Fibroblast of the aortic adventitia (primary cell): ENCODE measurements at regions not wholly inside any gene's neighbourhood (a gene's known extent, or its start where the extent isn't known, plus 50 kb on each side); places are given as distances from the start of the nearest gene placed in this dataset.

Experiments used
- DNase-seq: peaks from one replicate; pipeline ENCODE4 v3.0.0-alpha.2; 2010; ENCODE audit warnings: low read depth
- H3K4me3 ChIP-seq: 2 replicates; pipeline ENCODE4 v1.5.1; 2011; ENCODE audit warnings: low read depth, mild to moderate bottlenecking, control low read depth, low read length, moderate library complexity
- TF ChIP-seq, protein P1 (sequence below): IDR thresholded peaks from 2 replicates; pipeline ENCODE4 v1.5.1; 2011; ENCODE audit warnings: mild to moderate bottlenecking, low read length, control low read depth, inconsistent platforms; ENCODE audit not compliant: insufficient read depth

GRCh38 chr5:54908774-54909525 lies 76.4 kb downstream of the ESM1 start:
- peak; percentile 42 for DNase-seq
- TF ChIP-seq, protein P1, sequence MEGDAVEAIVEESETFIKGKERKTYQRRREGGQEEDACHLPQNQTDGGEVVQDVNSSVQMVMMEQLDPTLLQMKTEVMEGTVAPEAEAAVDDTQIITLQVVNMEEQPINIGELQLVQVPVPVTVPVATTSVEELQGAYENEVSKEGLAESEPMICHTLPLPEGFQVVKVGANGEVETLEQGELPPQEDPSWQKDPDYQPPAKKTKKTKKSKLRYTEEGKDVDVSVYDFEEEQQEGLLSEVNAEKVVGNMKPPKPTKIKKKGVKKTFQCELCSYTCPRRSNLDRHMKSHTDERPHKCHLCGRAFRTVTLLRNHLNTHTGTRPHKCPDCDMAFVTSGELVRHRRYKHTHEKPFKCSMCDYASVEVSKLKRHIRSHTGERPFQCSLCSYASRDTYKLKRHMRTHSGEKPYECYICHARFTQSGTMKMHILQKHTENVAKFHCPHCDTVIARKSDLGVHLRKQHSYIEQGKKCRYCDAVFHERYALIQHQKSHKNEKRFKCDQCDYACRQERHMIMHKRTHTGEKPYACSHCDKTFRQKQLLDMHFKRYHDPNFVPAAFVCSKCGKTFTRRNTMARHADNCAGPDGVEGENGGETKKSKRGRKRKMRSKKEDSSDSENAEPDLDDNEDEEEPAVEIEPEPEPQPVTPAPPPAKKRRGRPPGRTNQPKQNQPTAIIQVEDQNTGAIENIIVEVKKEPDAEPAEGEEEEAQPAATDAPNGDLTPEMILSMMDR = no peak
- no peak overlapping the region for H3K4me3 ChIP-seq

DNA sequence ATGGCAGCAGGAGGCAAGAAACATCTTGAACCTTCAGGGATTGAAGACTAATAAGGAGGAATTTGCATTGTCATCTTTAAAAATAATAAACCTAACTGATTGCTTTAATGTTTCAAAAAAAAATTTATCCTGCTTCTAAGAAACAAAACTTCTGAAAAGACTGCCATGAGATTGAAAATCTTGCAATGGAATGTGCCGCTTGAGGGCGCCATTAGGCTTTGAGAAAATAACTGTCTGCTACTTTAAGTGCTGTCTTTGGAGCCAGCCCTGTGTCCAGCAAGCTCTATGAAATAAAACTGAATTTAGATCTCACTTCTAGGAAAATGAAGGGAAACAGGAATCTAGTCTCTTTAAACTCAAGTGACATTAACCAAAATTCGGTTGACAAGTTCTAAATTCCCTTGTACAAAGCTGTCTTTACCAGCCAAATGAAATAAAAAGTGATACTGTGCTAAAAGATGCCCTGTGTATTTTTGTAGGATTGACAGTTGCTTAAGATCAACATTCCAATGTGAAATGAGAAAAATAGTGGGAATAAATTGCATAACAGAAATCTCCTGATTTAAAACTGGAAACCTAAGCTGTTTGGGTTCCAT lies 79.4 kb downstream of the ESM1 start:
- peak; percentile 88 for DNase-seq
- TF ChIP-seq, protein P1 = peak; percentile 72
- H3K4me3 ChIP-seq = no peak overlapping the region

DNA sequence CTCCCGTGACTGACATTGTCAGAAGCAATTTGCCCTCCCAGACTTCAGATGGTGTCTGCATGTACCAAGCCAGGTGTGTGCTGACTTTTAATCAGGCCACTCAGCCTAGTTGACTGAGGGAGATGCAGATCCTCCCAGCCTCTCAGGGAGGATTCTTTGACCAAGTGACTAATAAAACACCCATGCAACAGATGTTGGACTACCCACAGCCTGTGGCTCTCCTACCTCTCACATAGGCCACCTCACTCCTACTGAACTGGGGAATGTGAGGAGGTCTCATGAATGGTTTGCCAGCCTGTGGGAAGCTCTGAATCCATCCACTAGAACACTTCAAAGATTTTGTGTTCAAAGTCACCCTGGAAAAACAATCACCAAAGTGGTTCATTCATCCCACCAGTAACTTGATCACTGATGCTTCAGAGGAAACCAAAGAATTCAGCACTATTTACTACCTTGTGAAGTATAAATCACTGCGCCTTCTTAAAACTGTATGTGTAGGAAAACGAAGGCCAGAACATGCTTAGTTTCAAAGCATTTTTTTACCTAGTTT lies 80.1 kb downstream of the ESM1 start:
- TF ChIP-seq, protein P1 = no peak
- no peak for DNase-seq
- H3K4me3 ChIP-seq = no peak overlapping the region

GRCh38 chr5:54904425-54904824 lies 81.0 kb downstream of the ESM1 start:
- DNase-seq = peak; percentile 76
- no peak overlapping the region for H3K4me3 ChIP-seq
- TF ChIP-seq, protein P1 = peak; percentile 72

GRCh38 chr5:54902791-54903473 lies 82.5 kb downstream of the ESM1 start:
- peak; percentile 46 for DNase-seq
- TF ChIP-seq, protein P1 = no peak
- no peak overlapping the region for H3K4me3 ChIP-seq

GRCh38 chr5:54900984-54901725 lies 84.2 kb downstream of the ESM1 start:
- TF ChIP-seq, protein P1 = no peak
- H3K4me3 ChIP-seq = no peak overlapping the region
- peak; percentile 86 for DNase-seq
